HG03196 (cell line): ENCODE measurements at regions not wholly inside any gene's neighbourhood (a gene's known extent, or its start where the extent isn't known, plus 50 kb on each side); places are given as distances from the start of the nearest gene placed in this dataset.

ENCODE experiments used
- ATAC-seq: cut with Tn5 transposase; IDR thresholded peaks from one replicate; pipeline ENCODE4 v1.9.1; 2021; ENCODE audit not compliant: unreplicated experiment

- no peak for ATAC-seq
These were observed 210.9 kb upstream of the CST7 start for GRCh38 chr20:24738058-24738775.

DNA sequence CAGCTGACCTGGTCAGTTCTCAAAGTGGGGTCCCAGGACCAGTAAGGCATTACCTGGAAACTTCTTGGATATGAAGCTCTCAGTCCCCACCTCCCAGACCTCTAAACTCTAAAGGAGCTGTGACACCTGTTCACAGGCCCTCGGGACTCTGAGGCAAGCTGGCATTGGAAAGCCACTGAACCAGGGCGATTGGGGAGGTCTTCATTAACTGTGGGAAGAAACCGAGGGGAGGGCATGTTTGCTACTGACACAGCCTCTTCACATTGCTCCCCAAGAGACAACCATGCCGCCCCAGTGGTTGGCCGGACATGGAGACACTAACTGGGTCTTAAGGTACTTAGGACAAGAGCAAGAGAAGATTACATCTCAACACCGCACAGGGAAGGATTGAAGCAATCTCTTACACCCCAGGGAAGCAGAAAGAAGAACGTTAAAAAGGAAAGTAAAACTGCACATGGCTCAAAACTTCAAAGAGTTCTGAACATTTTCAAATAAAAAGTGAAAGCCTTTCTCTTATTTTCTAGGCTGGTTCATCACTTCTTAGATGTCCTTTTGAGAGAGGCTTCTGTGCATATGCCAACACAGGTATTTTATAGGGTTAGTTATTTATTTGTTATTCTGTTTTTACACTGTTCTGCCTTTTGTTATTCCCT lies 210.0 kb upstream of the CST7 start:
- no peak for ATAC-seq

- no peak for ATAC-seq
These were observed 209.3 kb upstream of the CST7 start for GRCh38 chr20:24739746-24740145.

DNA sequence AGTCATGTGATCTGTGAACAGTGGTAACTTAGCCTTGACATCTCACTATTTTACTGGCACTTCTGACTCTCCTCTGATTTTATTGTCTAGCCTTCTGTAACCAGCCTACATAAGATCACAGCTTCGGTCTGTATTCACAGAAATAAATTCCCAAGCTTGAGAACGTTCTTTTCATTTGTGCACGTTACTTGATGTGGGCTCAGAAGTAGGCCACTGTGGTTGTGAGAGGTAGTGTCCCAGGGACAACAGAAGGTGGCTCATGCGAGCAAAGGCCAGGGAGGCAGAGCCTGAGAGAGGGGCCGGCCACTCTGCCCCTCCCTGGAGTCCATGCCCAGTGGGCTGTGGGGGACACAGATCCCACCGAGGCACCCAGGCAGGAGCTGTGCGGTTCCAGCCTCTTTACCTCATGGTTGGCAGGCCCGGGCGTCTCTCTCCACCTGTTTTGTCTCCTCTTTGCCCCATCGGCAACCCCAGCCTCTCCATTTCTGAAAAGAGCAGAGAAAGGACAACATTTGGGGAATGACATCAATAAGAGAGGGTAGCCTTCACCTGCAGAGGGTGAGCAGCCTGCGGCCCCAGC lies 207.5 kb upstream of the CST7 start:
- ATAC-seq, result no peak

DNA sequence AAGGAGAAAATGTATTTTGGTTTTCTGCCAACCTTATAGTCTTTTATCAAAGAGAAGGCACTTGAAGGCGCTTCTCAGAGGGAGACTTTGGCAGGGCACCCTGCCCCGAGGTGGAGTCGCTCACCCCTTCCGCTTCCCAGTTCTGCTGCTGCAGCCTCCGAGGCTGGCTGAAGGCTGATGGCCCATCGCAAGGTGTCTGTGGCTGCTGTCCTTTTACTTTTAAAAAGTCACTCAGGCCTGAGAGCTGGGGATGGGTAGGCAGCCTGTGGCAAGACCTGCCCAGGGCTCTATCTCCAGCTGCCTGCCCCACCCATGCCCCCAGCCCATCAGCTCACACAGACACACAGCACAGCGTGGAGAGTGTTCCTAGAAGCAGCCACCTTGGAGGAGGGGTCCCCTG lies 206.6 kb upstream of the CST7 start:
- no peak for ATAC-seq

- ATAC-seq, result no peak
These were observed 206.1 kb upstream of the CST7 start for GRCh38 chr20:24742989-24743388.

GRCh38 chr20:24743641-24744040 lies 205.4 kb upstream of the CST7 start:
- no peak for ATAC-seq

- no peak for ATAC-seq
These were observed 204.3 kb upstream of the CST7 start for GRCh38 chr20:24744747-24745146.

- ATAC-seq, result no peak
These were observed 203.9 kb upstream of the CST7 start for GRCh38 chr20:24745206-24745605.

- no peak for ATAC-seq
These were observed 203.3 kb upstream of the CST7 start for GRCh38 chr20:24745617-24746350.

DNA sequence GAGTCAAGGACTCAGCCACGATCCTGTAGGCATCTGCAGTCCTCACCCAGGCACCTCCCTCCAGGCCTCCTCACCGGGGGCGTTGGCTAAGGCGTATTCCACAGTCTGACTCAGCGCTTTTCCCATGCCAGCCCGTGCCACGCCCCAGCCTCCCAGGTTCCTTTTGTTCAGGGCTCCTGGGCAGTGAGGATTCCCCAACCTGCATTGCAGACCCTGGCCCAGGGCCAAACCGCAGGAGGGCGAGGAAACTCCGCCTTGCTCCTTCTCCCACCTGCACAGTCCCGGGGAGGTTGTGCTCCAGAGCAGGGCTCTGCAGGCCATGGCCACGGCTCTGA lies 202.8 kb upstream of the CST7 start:
- no peak for ATAC-seq

DNA sequence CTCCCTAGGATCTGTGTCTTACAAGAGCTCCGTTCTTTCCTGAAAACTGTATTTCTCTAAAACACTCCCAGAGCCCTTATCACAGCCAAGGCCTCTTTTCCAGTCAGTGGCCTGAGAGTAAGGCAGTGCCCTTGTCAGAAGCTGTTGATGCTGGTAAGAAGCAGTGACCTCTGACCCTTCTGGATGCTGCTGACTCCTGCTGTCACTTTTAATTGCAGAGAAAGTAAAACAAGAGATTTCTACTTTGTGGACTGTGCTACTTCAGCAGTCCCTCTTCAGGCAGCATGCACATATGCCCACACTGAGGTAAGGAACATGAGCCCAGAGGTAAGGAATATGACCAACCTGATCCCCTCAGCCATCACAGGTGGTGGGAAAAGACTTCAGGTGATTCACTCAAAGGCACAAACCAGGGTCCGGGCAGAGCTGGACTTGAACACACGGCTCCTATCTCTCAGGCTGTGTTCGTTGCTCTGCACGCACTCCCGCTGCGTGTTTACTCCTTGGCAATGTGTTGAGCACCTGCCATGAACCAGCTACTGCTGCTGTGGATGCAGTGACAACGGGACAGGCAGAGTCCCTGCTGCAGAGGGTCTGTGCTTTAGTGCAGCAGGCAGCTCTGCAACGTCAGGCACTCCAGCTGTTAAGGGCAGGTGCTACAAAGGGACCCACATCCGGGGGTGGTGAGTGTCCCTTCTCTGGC lies 201.9 kb upstream of the CST7 start:
- ATAC-seq, result no peak

DNA sequence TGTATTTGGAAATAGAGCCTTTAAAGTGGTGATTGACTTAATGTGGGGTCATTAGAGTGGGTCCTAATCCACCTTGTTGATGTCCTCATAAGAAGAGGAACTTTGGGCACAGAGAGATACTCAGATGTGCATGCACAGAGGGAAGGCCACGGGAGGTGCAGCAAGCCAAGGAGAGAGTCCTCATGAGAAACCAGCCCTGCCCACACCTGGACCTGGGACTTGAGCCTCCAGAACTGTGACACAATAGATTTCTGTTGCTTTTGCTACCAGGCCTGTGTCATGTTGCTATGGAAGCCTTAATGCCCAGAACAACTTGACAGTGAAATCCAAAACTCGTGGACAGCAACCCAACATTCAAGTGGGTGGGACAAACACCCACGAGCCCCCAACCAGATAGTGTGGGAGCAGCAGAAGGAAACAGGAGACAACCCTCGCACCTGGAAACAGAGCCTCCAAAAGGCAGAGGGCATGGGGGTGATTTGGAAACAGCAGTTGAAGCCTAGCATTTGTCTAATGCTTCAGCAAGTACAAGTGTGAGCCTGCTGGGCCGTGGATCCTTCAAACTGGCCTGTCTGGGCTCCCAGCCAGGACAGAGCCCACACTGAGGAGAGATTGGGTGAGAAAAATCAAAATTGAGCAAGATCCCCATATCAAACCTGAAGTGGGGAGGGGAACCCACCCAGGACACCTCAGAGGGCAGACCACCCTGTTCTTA lies 201.0 kb upstream of the CST7 start:
- no peak for ATAC-seq

DNA sequence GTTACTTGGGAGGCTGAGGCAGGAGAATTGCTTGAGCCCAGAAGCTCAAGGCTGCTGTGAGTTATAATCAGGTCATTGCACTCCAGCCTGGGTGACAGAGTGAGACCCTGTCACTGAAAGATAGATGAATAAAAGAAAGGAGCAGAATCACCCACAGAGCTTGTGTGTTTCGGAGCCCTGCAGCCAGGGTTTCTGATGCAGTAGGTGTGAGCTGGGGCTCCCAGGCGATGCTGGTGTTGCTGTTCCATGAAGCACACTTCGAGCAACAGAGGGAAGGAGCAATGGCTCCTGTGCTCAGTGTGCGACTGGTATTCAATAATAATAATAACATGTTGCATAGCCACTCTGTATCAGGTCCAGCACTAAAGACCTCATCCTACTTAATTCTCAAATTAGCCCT lies 197.5 kb upstream of the CST7 start:
- ATAC-seq, result no peak

- no peak for ATAC-seq
These were observed 196.5 kb upstream of the CST7 start for GRCh38 chr20:24752612-24753011.

DNA sequence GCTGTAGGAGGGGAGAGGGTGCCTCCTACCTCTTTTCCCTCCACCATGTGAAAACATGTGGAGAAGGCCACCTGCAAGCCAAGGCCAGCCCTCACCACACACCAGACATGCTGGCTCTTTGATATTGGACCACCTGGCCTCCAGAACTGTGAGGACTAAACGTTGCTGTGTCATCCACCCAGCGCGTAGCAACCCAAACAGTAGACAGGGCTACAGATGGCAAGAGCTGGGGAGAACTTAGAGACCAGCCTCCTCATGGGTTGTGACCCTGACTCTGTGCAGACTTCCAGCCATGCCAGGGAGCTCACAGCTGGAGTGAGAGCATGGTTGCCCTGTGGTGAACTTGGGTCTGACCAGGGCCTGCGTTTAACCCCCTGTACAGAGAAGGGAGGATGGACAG lies 195.9 kb upstream of the CST7 start:
- ATAC-seq, result no peak

GRCh38 chr20:24754691-24755090 lies 194.4 kb upstream of the CST7 start:
- no peak for ATAC-seq

DNA sequence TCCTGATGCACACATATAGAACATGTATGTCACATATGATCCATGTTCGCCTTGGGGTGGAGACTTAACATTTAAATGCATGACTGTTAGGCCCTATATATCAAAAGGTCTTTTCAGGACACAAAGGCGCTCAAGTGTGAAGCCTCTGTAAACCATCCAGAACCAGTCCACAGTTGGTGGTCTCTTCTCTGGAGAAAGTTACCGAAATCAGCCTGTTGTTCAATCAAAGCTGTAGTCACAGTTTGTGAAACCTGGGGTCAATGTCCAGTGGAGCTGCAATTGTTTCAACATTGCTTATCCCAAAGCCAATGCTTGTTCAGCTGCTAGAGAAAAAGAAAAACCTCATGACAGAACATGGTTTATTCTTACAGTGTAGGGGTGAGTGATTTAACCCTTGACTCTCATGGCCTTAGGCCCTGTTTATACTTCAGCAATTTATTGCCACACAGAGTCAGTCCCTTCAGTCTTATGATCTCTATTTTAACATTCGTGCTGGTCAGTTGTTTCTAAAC lies 193.6 kb upstream of the CST7 start:
- no peak for ATAC-seq

- no peak for ATAC-seq
These were observed 192.6 kb upstream of the CST7 start for GRCh38 chr20:24756292-24757025.
